ENCODE measurements at regions not wholly inside any gene's neighbourhood (a gene's known extent, or its start where the extent isn't known, plus 50 kb on each side); places are given as distances from the start of the nearest gene placed in this dataset.
"Not testable (repeated sequence)": the region's sequence is repeated elsewhere in the genome, so short reads cannot be mapped to it uniquely, and the experiment has no call there.

- Histone ChIP-seq H3K4me2 (ENCODE audit: low read depth, low read length, poor library complexity, severe bottlenecking) (no peak overlapping the region), H4K20me1 (ENCODE audit: insufficient read depth, low read length, poor library complexity, severe bottlenecking) (no peaks in the 10 kb centered on the region), H3K9me2 (replicated peaks; ENCODE audit: low read depth, low read length) (no peaks in the 10 kb centered on the region), H3K9ac (ENCODE audit: low read depth, low read length, poor library complexity, severe bottlenecking) (no peak overlapping the region), H3K27me3 (ENCODE audit: insufficient read depth, low read length, poor library complexity, severe bottlenecking) (no peaks in the 10 kb centered on the region), H2AFZ (ENCODE audit: low read length) (no peak overlapping the region), H3K4me3 (ENCODE audit: low read length, poor library complexity, severe bottlenecking) (no peak overlapping the region), H3K4me1 (ENCODE audit: insufficient read depth, low read length, poor library complexity, severe bottlenecking) (no peaks in the 10 kb centered on the region), H3K79me2 (ENCODE audit: insufficient read depth, low read length) (no peaks in the 10 kb centered on the region), H3K36me3 (ENCODE audit: insufficient read depth, low read length) (no peaks in the 10 kb centered on the region), H3F3A (ENCODE audit: low read depth) (no peaks in the 10 kb centered on the region), H3K9me3 (ENCODE audit: insufficient read depth, low read depth, low read length) (no peaks in the 10 kb centered on the region)
- no peak for TF ChIP-seq EZH2phosphoT487 (IDR thresholded peaks at IDR 0.05; ENCODE audit: borderline replicate concordance)
Measured at GRCh38 chr6:50369996-50370395, 320.3 kb upstream of the DEFB112 start.

GRCh38 chr6:50380406-50381098, 330.8 kb upstream of the DEFB112 start:
- Histone ChIP-seq H3K9me3 (ENCODE audit: insufficient read depth, low read depth, low read length) (0 out of 2 replicates have a peak, but pooled peaks cover 1% of the 10 kb centered on the region), H2AFZ (ENCODE audit: low read length) (no peak overlapping the region), H3K4me2 (ENCODE audit: low read depth, low read length, poor library complexity, severe bottlenecking) (no peak overlapping the region), H3K4me3 (ENCODE audit: low read length, poor library complexity, severe bottlenecking) (no peak overlapping the region), H3F3A (ENCODE audit: low read depth) (no peaks in the 10 kb centered on the region), H4K20me1 (ENCODE audit: insufficient read depth, low read length, poor library complexity, severe bottlenecking) (no peaks in the 10 kb centered on the region), H3K79me2 (ENCODE audit: insufficient read depth, low read length) (no peaks in the 10 kb centered on the region), H3K36me3 (ENCODE audit: insufficient read depth, low read length) (no peaks in the 10 kb centered on the region), H3K9ac (ENCODE audit: low read depth, low read length, poor library complexity, severe bottlenecking) (no peak overlapping the region), H3K9me2 (replicated peaks; ENCODE audit: low read depth, low read length) (no peaks in the 10 kb centered on the region), H3K27me3 (ENCODE audit: insufficient read depth, low read length, poor library complexity, severe bottlenecking) (no peaks in the 10 kb centered on the region), H3K4me1 (ENCODE audit: insufficient read depth, low read length, poor library complexity, severe bottlenecking) (no peaks in the 10 kb centered on the region)
- TF ChIP-seq EZH2phosphoT487 (IDR thresholded peaks at IDR 0.05; ENCODE audit: borderline replicate concordance), result no peak
- no peak for TF ChIP-seq CTCF (conservative IDR thresholded peaks at IDR 0.05; ENCODE audit: low read length)

- TF ChIP-seq CTCF (conservative IDR thresholded peaks at IDR 0.05; ENCODE audit: low read length) (peak; percentile 50), EZH2phosphoT487 (IDR thresholded peaks at IDR 0.05; ENCODE audit: borderline replicate concordance) (no peak)
- H3K4me3 ChIP-seq (ENCODE audit: low read length, poor library complexity, severe bottlenecking), result no peak overlapping the region
- no peaks in the 10 kb centered on the region for H3K4me1 ChIP-seq (ENCODE audit: insufficient read depth, low read length, poor library complexity, severe bottlenecking)
- no peak overlapping the region for H3K4me2 ChIP-seq (ENCODE audit: low read depth, low read length, poor library complexity, severe bottlenecking)
- H3K9ac ChIP-seq (ENCODE audit: low read depth, low read length, poor library complexity, severe bottlenecking), result no peak overlapping the region
- H3K36me3 ChIP-seq (ENCODE audit: insufficient read depth, low read length), result no peaks in the 10 kb centered on the region
- no peak overlapping the region for H2AFZ ChIP-seq (ENCODE audit: low read length)
- H3K9me2 ChIP-seq (replicated peaks; ENCODE audit: low read depth, low read length), result no peaks in the 10 kb centered on the region
- H4K20me1 ChIP-seq (ENCODE audit: insufficient read depth, low read length, poor library complexity, severe bottlenecking), result no peaks in the 10 kb centered on the region
- H3K27me3 ChIP-seq (ENCODE audit: insufficient read depth, low read length, poor library complexity, severe bottlenecking), result no peaks in the 10 kb centered on the region
- H3F3A ChIP-seq (ENCODE audit: low read depth), result no peaks in the 10 kb centered on the region
- H3K79me2 ChIP-seq (ENCODE audit: insufficient read depth, low read length), result no peaks in the 10 kb centered on the region
- H3K9me3 ChIP-seq (ENCODE audit: insufficient read depth, low read depth, low read length), result no peaks in the 10 kb centered on the region
Measured at GRCh38 chr6:50381099-50381415, 331.3 kb upstream of the DEFB112 start.

- Histone ChIP-seq H3K9me3 (ENCODE audit: insufficient read depth, low read depth, low read length) (no peaks in the 10 kb centered on the region), H4K20me1 (ENCODE audit: insufficient read depth, low read length, poor library complexity, severe bottlenecking) (no peaks in the 10 kb centered on the region), H3K4me3 (ENCODE audit: low read length, poor library complexity, severe bottlenecking) (no peak overlapping the region), H3K4me1 (ENCODE audit: insufficient read depth, low read length, poor library complexity, severe bottlenecking) (no peaks in the 10 kb centered on the region), H3K79me2 (ENCODE audit: insufficient read depth, low read length) (no peaks in the 10 kb centered on the region), H3F3A (ENCODE audit: low read depth) (no peaks in the 10 kb centered on the region), H2AFZ (ENCODE audit: low read length) (no peak overlapping the region), H3K9ac (ENCODE audit: low read depth, low read length, poor library complexity, severe bottlenecking) (no peak overlapping the region), H3K36me3 (ENCODE audit: insufficient read depth, low read length) (no peaks in the 10 kb centered on the region), H3K4me2 (ENCODE audit: low read depth, low read length, poor library complexity, severe bottlenecking) (no peak overlapping the region), H3K27me3 (ENCODE audit: insufficient read depth, low read length, poor library complexity, severe bottlenecking) (no peaks in the 10 kb centered on the region), H3K9me2 (replicated peaks; ENCODE audit: low read depth, low read length) (no peaks in the 10 kb centered on the region)
- TF ChIP-seq EZH2phosphoT487 (IDR thresholded peaks at IDR 0.05; ENCODE audit: borderline replicate concordance) (no peak), CTCF (conservative IDR thresholded peaks at IDR 0.05; ENCODE audit: low read length) (no peak)
Measured at GRCh38 chr6:50390416-50390815, 322.9 kb upstream of the TFAP2D start.

- H3K36me3 ChIP-seq (ENCODE audit: insufficient read depth, low read length); H3K9me2 ChIP-seq (replicated peaks; ENCODE audit: low read depth, low read length); H3K9ac ChIP-seq (ENCODE audit: low read depth, low read length, poor library complexity, severe bottlenecking); H3K4me2 ChIP-seq (ENCODE audit: low read depth, low read length, poor library complexity, severe bottlenecking); H3K4me1 ChIP-seq (ENCODE audit: insufficient read depth, low read length, poor library complexity, severe bottlenecking); H3K79me2 ChIP-seq (ENCODE audit: insufficient read depth, low read length); H3K27me3 ChIP-seq (ENCODE audit: insufficient read depth, low read length, poor library complexity, severe bottlenecking); H4K20me1 ChIP-seq (ENCODE audit: insufficient read depth, low read length, poor library complexity, severe bottlenecking); H3F3A ChIP-seq (ENCODE audit: low read depth); H2AFZ ChIP-seq (ENCODE audit: low read length); H3K4me3 ChIP-seq (ENCODE audit: low read length, poor library complexity, severe bottlenecking); H3K9me3 ChIP-seq (ENCODE audit: insufficient read depth, low read depth, low read length): not testable (repeated sequence)
Measured at GRCh38 chr6:50394139-50394538, 319.2 kb upstream of the TFAP2D start.

All from Loucy (cell line).